Urothelium cell line (cell line): ENCODE measurements at regions not wholly inside any gene's neighbourhood (a gene's known extent, or its start where the extent isn't known, plus 50 kb on each side); places are given as distances from the start of the nearest gene placed in this dataset.

ENCODE experiments used
- DNase-seq: peaks from one replicate; pipeline ENCODE4 v3.0.0; 2011; ENCODE audit warnings: low spot score, mixed read lengths
- FAIRE-seq: peaks from 2 replicates; lab custom pipeline; 2011; peaks lifted over from hg19 to GRCh38; lab: Jason Lieb, UNC

GRCh38 chr12:40552868-40553267 lies 139.4 kb upstream of the CNTN1 start:
- no peak for DNase-seq
- no peak for FAIRE-seq

- no peak for DNase-seq
- FAIRE-seq, result no peak
These were observed 134.3 kb upstream of the CNTN1 start for GRCh38 chr12:40557980-40558379.

GRCh38 chr12:40559865-40560264 lies 132.4 kb upstream of the CNTN1 start:
- DNase-seq (no peak), FAIRE-seq (no peak)

- DNase-seq, result no peak
- no peak for FAIRE-seq
These were observed 131.4 kb upstream of the CNTN1 start for GRCh38 chr12:40560848-40561247.

- FAIRE-seq (no peak), DNase-seq (no peak)
These were observed 130.8 kb upstream of the CNTN1 start for GRCh38 chr12:40561395-40561966.

GRCh38 chr12:40565029-40565633 lies 127.1 kb upstream of the CNTN1 start:
- no peak for DNase-seq

GRCh38 chr12:40566271-40566670 lies 126.0 kb upstream of the CNTN1 start:
- FAIRE-seq (no peak), DNase-seq (no peak)

More at GRCh38 chr12:40565029-40565633, 127.1 kb upstream of the CNTN1 start:
- no peak for FAIRE-seq

- FAIRE-seq (no peak), DNase-seq (no peak)
These were observed 122.5 kb upstream of the CNTN1 start for GRCh38 chr12:40569626-40570179.

GRCh38 chr12:40573024-40573423 lies 119.2 kb upstream of the CNTN1 start:
- no peak for DNase-seq
- no peak for FAIRE-seq

- FAIRE-seq, result no peak
- DNase-seq, result no peak
These were observed 116.3 kb upstream of the CNTN1 start for GRCh38 chr12:40575987-40576386.

GRCh38 chr12:40577834-40578233 lies 114.4 kb upstream of the CNTN1 start:
- FAIRE-seq (no peak), DNase-seq (no peak)

- DNase-seq (no peak), FAIRE-seq (no peak)
These were observed 112.6 kb upstream of the CNTN1 start for GRCh38 chr12:40579687-40580086.

GRCh38 chr12:40580346-40580745 lies 111.9 kb upstream of the CNTN1 start:
- FAIRE-seq, result no peak
- DNase-seq, result no peak

- no peak for FAIRE-seq
- no peak for DNase-seq
These were observed 110.3 kb upstream of the CNTN1 start for GRCh38 chr12:40581889-40582288.

- FAIRE-seq (no peak), DNase-seq (no peak)
These were observed 108.5 kb upstream of the CNTN1 start for GRCh38 chr12:40583743-40584142.

- FAIRE-seq (no peak), DNase-seq (no peak)
These were observed 107.5 kb upstream of the CNTN1 start for GRCh38 chr12:40584763-40585162.

- no peak for FAIRE-seq
- DNase-seq, result no peak
These were observed 105.4 kb upstream of the CNTN1 start for GRCh38 chr12:40586823-40587222.

- DNase-seq, result no peak
- FAIRE-seq, result no peak
These were observed 104.8 kb upstream of the CNTN1 start for GRCh38 chr12:40587421-40587820.

GRCh38 chr12:40587970-40588369 lies 104.3 kb upstream of the CNTN1 start:
- FAIRE-seq (no peak), DNase-seq (no peak)

- DNase-seq (no peak), FAIRE-seq (no peak)
These were observed 95.1 kb upstream of the CNTN1 start for GRCh38 chr12:40597133-40597532.

GRCh38 chr12:40598073-40598472 lies 94.2 kb upstream of the CNTN1 start:
- FAIRE-seq (no peak), DNase-seq (no peak)

GRCh38 chr12:40602562-40602961 lies 89.7 kb upstream of the CNTN1 start:
- no peak for DNase-seq

GRCh38 chr12:40614923-40615322 lies 77.3 kb upstream of the CNTN1 start:
- no peak for DNase-seq
- FAIRE-seq, result no peak

More at GRCh38 chr12:40602562-40602961, 89.7 kb upstream of the CNTN1 start:
- FAIRE-seq, result no peak
